Activated B cell treated with CpG ODN at 0.5 μM for 24 hours (primary cell): ENCODE measurements at regions not wholly inside any gene's neighbourhood (a gene's known extent, or its start where the extent isn't known, plus 50 kb on each side); places are given as distances from the start of the nearest gene placed in this dataset.

Source experiments
- ATAC-seq: fragments of 200-7000 bp; cut with Tn5 transposase; one replicate; pipeline ENCODE4 v1.10.0; 2021; ENCODE audit warnings: low read depth, mild to moderate bottlenecking, moderate library complexity
- CTCF ChIA-PET: fragments of 350-600 bp; sonication (Branson Sonifier 250); formaldehyde crosslinking; loops from one replicate; lab custom pipeline; 2021; ENCODE audit warnings: antibody characterized with exemption; lab: Charles Lee
- POLR2A ChIA-PET: fragments of 350-600 bp; sonication (Branson Sonifier 250); formaldehyde crosslinking; loops from one replicate; lab custom pipeline; 2021; ENCODE audit warnings: antibody characterized with exemption; lab: Charles Lee
- DNase-seq: peaks from one replicate; pipeline ENCODE4 v3.0.0; 2022
- H3K27ac Mint-ChIP-seq: one replicate; pipeline ENCODE4 v1.8.0; 2020; ENCODE audit warnings: mixed read lengths
- H3K27me3 Mint-ChIP-seq: one replicate; pipeline ENCODE4 v1.8.0; 2021; ENCODE audit warnings: mixed read lengths
- H3K36me3 Mint-ChIP-seq: one replicate; pipeline ENCODE4 v1.8.0; 2021; ENCODE audit warnings: low read depth, mixed read lengths
- H3K4me1 Mint-ChIP-seq: one replicate; pipeline ENCODE4 v1.8.0; 2021; ENCODE audit warnings: mixed read lengths
- H3K4me3 Mint-ChIP-seq: one replicate; pipeline ENCODE4 v1.8.0; 2020; ENCODE audit warnings: mild to moderate bottlenecking, mixed read lengths
- H3K9me3 Mint-ChIP-seq: one replicate; pipeline ENCODE4 v1.8.0; 2020; ENCODE audit warnings: mixed read lengths
- intact Hi-C: fragments of 100-400 bp; cut with micrococcal nuclease; formaldehyde crosslinking; loops from one replicate; pipeline ENCODE4 v1.15.1; 2024
- TF ChIP-seq, protein P1 (sequence below): fragments of 200-600 bp; IDR thresholded peaks from one replicate; pipeline ENCODE4 v1.8.0; 2022; ENCODE audit warnings: antibody characterized with exemption, mild to moderate bottlenecking

DNA sequence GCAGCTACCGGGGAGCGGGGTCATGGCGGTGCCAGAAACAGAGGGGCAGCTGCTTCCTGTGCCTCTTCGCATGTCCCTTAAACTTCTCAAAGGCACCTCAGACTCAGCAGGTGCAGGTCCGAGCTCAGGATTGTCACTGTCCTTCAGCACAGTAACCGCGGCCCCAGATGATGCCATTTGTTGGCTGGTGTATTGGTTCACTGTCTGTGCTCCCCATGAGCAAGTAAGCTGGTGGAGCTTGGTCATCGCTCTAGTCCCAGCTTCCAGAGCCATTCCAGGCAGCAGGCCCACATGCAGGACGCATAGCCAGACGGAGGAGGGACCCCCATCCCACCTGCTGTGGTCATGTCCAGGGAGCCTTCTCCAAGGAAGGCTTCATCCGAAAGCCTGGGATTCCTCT, 154.0 kb upstream of the AJAP1 start:
- CTCF ChIA-PET: no interaction called here

DNA sequence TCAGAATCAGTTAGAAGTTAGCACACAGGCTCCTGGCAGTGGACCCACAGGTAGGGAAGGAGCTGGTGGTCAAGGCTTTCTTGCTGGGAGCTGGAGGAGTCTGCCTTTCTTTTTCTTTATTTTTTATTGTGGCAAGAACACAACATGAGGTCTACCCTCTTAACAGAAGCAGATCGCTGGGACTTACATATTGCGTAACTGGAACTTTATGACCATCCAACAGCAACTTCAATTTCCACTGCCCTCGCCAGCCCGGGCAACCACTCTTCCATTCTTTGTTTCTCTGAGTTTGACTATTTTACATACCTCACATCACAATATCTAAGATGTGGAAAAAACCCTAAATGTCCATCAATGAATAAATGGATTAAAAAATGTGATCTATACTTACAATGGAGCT, 147.8 kb upstream of the AJAP1 start:
- intact Hi-C loops: no loop called here
- ATAC-seq: no peak
- CTCF ChIA-PET: no interaction called here
- no peaks in the 10 kb centered on the region for H3K9me3 Mint-ChIP-seq
- no peaks in the 10 kb centered on the region for H3K36me3 Mint-ChIP-seq
- TF ChIP-seq, protein P1, sequence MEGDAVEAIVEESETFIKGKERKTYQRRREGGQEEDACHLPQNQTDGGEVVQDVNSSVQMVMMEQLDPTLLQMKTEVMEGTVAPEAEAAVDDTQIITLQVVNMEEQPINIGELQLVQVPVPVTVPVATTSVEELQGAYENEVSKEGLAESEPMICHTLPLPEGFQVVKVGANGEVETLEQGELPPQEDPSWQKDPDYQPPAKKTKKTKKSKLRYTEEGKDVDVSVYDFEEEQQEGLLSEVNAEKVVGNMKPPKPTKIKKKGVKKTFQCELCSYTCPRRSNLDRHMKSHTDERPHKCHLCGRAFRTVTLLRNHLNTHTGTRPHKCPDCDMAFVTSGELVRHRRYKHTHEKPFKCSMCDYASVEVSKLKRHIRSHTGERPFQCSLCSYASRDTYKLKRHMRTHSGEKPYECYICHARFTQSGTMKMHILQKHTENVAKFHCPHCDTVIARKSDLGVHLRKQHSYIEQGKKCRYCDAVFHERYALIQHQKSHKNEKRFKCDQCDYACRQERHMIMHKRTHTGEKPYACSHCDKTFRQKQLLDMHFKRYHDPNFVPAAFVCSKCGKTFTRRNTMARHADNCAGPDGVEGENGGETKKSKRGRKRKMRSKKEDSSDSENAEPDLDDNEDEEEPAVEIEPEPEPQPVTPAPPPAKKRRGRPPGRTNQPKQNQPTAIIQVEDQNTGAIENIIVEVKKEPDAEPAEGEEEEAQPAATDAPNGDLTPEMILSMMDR: no peak
- DNase-seq: no peak
- H3K27me3 Mint-ChIP-seq: peaks cover 7% of the 10 kb centered on the region
- no peak overlapping the region for H3K27ac Mint-ChIP-seq
- no peak overlapping the region for H3K4me3 Mint-ChIP-seq
- H3K4me1 Mint-ChIP-seq: no peaks in the 10 kb centered on the region
- POLR2A ChIA-PET: no interaction called here

More for the DNA sequence above, 154.0 kb upstream of the AJAP1 start:
- no peaks in the 10 kb centered on the region for H3K36me3 Mint-ChIP-seq
- H3K9me3 Mint-ChIP-seq: no peaks in the 10 kb centered on the region
- POLR2A ChIA-PET: no interaction called here
- no peaks in the 10 kb centered on the region for H3K27me3 Mint-ChIP-seq
- no peak for ATAC-seq
- TF ChIP-seq, protein P1: no peak
- no peak overlapping the region for H3K27ac Mint-ChIP-seq
- H3K4me1 Mint-ChIP-seq: no peaks in the 10 kb centered on the region
- intact Hi-C loops: no loop called here
- DNase-seq: no peak
- no peak overlapping the region for H3K4me3 Mint-ChIP-seq

DNA sequence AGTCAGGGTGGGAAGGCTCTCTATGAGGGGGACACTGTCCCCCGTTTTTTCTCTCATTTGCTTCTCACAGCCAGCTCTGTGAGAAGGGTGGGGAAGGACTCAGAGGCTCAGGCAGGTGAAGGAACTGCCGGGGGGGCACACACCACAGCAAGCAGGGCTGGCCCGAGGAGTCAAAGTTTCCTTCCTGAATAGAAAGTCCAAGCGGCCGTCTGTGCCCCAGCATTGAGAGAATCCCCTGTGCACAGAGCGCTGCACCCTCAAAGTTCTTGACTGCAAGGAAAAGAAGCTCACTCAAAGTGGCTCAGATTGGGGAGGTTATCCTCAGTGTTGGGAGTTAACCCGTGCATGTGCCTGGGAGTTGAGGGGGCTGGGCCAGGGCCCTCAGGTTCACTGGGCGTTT, 145.2 kb upstream of the AJAP1 start:
- ATAC-seq (no peak), DNase-seq (no peak)
- H3K36me3 Mint-ChIP-seq: no peaks in the 10 kb centered on the region
- H3K27me3 Mint-ChIP-seq: peaks cover 14% of the 10 kb centered on the region
- CTCF ChIA-PET: no interaction called here
- POLR2A ChIA-PET: no interaction called here
- TF ChIP-seq, protein P1: no peak
- intact Hi-C loops: no loop called here
- H3K4me1 Mint-ChIP-seq: no peaks in the 10 kb centered on the region
- H3K4me3 Mint-ChIP-seq: no peak overlapping the region
- no peaks in the 10 kb centered on the region for H3K9me3 Mint-ChIP-seq
- no peak overlapping the region for H3K27ac Mint-ChIP-seq

DNA sequence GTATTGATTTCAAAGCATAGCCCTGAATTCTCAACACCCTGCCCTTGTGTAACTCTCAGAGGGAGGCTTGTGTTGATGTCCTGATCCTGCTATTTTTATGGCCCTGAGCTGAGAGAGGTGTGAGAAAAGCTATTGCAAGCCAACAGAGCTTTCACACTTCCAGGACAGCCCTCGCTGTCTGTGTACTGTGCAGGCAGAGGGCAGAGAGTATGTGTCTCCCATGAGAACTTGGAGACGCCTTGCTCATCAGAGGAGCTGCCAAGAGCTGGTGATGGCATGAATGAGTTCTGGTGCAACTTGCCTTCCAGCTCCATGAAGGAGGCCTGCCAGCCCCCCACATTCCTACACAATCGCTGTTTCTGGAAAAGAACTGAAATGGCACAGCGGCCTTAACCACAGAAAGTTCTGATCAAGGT, 144.1 kb upstream of the AJAP1 start:
- H3K36me3 Mint-ChIP-seq: no peaks in the 10 kb centered on the region
- no peaks in the 10 kb centered on the region for H3K9me3 Mint-ChIP-seq
- CTCF ChIA-PET: no interaction called here
- H3K4me1 Mint-ChIP-seq: no peaks in the 10 kb centered on the region
- intact Hi-C loops: no loop called here
- no peak for ATAC-seq
- no peak overlapping the region for H3K4me3 Mint-ChIP-seq
- DNase-seq: no peak
- no peak overlapping the region for H3K27ac Mint-ChIP-seq
- POLR2A ChIA-PET: no interaction called here
- H3K27me3 Mint-ChIP-seq: peaks cover 14% of the 10 kb centered on the region
- TF ChIP-seq, protein P1: no peak

DNA sequence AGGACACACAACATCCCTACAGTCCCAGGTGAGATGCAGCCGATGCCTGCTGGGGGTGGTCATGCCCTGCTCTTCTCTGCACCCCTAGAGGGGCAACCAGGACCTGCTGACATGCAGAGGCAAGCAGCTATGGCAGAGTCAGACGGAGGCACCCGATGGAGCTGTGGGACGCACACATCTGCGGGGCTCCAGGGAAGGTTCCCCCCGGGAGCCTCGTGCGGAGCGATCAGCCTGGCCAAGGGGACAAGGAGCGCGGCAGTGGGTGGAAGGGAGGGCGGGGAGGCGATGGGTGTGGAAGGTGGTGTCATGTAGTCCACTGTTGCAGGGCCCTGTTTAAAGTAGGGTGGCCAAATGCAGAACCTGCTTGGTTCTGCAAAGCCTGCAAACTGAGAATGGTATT, 143.0 kb upstream of the AJAP1 start:
- TF ChIP-seq, protein P1: no peak
- no peaks in the 10 kb centered on the region for H3K9me3 Mint-ChIP-seq
- POLR2A ChIA-PET: no interaction called here
- ATAC-seq (no peak), DNase-seq (no peak)
- CTCF ChIA-PET: no interaction called here
- H3K36me3 Mint-ChIP-seq: no peaks in the 10 kb centered on the region
- H3K4me3 Mint-ChIP-seq: no peak overlapping the region
- H3K27me3 Mint-ChIP-seq: peaks cover 14% of the 10 kb centered on the region
- no peaks in the 10 kb centered on the region for H3K4me1 Mint-ChIP-seq
- intact Hi-C loops: no loop called here
- no peak overlapping the region for H3K27ac Mint-ChIP-seq
